Fibroblast of villous mesenchyme (primary cell): ENCODE measurements at regions not wholly inside any gene's neighbourhood (a gene's known extent, or its start where the extent isn't known, plus 50 kb on each side); places are given as distances from the start of the nearest gene placed in this dataset.

Experiments used
- DNase-seq: peaks from one replicate; pipeline ENCODE4 v3.0.0-alpha.2; 2010; ENCODE audit warnings: low read depth
- H3K4me3 ChIP-seq: 2 replicates; pipeline ENCODE4 v1.5.1; 2011; ENCODE audit warnings: low read depth, mild to moderate bottlenecking, low read length
- CTCF ChIP-seq: IDR thresholded peaks from 2 replicates; pipeline ENCODE4 v1.5.1; 2012; ENCODE audit warnings: low read depth, mild to moderate bottlenecking, low read length; ENCODE audit not compliant: insufficient read depth

GRCh38 chr3:94520364-94520763, 457.5 kb downstream of the NSUN3 start:
- DNase-seq, result no peak
- no peak overlapping the region for H3K4me3 ChIP-seq
- no peak for TF ChIP-seq CTCF

GRCh38 chr3:94522488-94522887, 459.6 kb downstream of the NSUN3 start:
- H3K4me3 ChIP-seq, result no peak overlapping the region
- DNase-seq, result no peak
- peak; percentile 31 for TF ChIP-seq CTCF

- H3K4me3 ChIP-seq, result no peak overlapping the region
- DNase-seq, result no peak
- no peak for TF ChIP-seq CTCF
Measured at GRCh38 chr3:94524102-94524919, 461.4 kb downstream of the NSUN3 start.

- peak; percentile 11 for DNase-seq
- H3K4me3 ChIP-seq, result no peak overlapping the region
- TF ChIP-seq CTCF, result peak; percentile 57
Measured at GRCh38 chr3:94525043-94525442, 462.2 kb downstream of the NSUN3 start.

- H3K4me3 ChIP-seq, result no peak overlapping the region
- DNase-seq, result no peak
- no peak for TF ChIP-seq CTCF
Measured at GRCh38 chr3:94529816-94530215, 467.0 kb downstream of the NSUN3 start.

- no peak overlapping the region for H3K4me3 ChIP-seq
- DNase-seq, result no peak
- TF ChIP-seq CTCF, result no peak
Measured at GRCh38 chr3:94532951-94533350, 470.1 kb downstream of the NSUN3 start.

- TF ChIP-seq CTCF, result no peak
- H3K4me3 ChIP-seq, result no peak overlapping the region
- no peak for DNase-seq
Measured at GRCh38 chr3:94539937-94540336, 477.1 kb downstream of the NSUN3 start.
